OCI-LY3 (cell line): ENCODE measurements at regions not wholly inside any gene's neighbourhood (a gene's known extent, or its start where the extent isn't known, plus 50 kb on each side); places are given as distances from the start of the nearest gene placed in this dataset.

Experiments used
- EZH2phosphoT487 ChIP-seq: fragments of 200-600 bp; shearing (Covaris generic); IDR thresholded peaks from 2 replicates; pipeline ENCODE4 v1.6.1; 2018; ENCODE audit warnings: antibody characterized with exemption, mixed run types, low read depth
- TF ChIP-seq, protein P1 (sequence below): fragments of 200-600, 300-600 bp; sonication (generic); IDR thresholded peaks from 2 replicates; pipeline ENCODE4 v1.5.1; 2014; ENCODE audit warnings: antibody characterized with exemption, low read length, low read depth

- TF ChIP-seq, protein P1, sequence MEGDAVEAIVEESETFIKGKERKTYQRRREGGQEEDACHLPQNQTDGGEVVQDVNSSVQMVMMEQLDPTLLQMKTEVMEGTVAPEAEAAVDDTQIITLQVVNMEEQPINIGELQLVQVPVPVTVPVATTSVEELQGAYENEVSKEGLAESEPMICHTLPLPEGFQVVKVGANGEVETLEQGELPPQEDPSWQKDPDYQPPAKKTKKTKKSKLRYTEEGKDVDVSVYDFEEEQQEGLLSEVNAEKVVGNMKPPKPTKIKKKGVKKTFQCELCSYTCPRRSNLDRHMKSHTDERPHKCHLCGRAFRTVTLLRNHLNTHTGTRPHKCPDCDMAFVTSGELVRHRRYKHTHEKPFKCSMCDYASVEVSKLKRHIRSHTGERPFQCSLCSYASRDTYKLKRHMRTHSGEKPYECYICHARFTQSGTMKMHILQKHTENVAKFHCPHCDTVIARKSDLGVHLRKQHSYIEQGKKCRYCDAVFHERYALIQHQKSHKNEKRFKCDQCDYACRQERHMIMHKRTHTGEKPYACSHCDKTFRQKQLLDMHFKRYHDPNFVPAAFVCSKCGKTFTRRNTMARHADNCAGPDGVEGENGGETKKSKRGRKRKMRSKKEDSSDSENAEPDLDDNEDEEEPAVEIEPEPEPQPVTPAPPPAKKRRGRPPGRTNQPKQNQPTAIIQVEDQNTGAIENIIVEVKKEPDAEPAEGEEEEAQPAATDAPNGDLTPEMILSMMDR: no peak
- TF ChIP-seq EZH2phosphoT487: no peak
Measured at GRCh38 chr15:36373550-36373949, 205.9 kb upstream of the CDIN1 start.
